ENCODE measurements at regions not wholly inside any gene's neighbourhood (a gene's known extent, or its start where the extent isn't known, plus 50 kb on each side); places are given as distances from the start of the nearest gene placed in this dataset.

- no peaks in the 10 kb centered on the region for H3K36me3 Mint-ChIP-seq (ENCODE audit: low read depth, unreplicated experiment)
- Histone ChIP-seq H3K27ac (ENCODE audit: low read depth, low read length) (no peak overlapping the region), H3K4me3 (ENCODE audit: insufficient read depth, low read depth, low read length) (no peak overlapping the region), H3K9me3 (ENCODE audit: insufficient read depth, low read depth, low read length) (no peaks in the 10 kb centered on the region), H3K4me2 (ENCODE audit: low read length) (no peak overlapping the region), H3K27me3 (ENCODE audit: insufficient read depth, low read length) (no peaks in the 10 kb centered on the region), H3K36me3 (ENCODE audit: insufficient read depth, low read length) (no peaks in the 10 kb centered on the region), H3K4me1 (ENCODE audit: insufficient read depth, low read length) (no peaks in the 10 kb centered on the region), H3K9ac (ENCODE audit: low read length) (no peak overlapping the region), H3K79me2 (ENCODE audit: insufficient read depth, low read length) (no peaks in the 10 kb centered on the region), H2AFZ (ENCODE audit: low read depth, low read length) (no peak overlapping the region), H4K20me1 (ENCODE audit: insufficient read depth, low read length) (no peaks in the 10 kb centered on the region)
- no peak for DNase-seq (ENCODE audit: low read depth)
- TF ChIP-seq EZH2 (IDR thresholded peaks at IDR 0.05; ENCODE audit: insufficient read depth, low read length) (no peak), CTCF (IDR thresholded peaks at IDR 0.05; ENCODE audit: insufficient read depth, low read depth, low read length) (no peak)
- peaks cover 5% of the 10 kb centered on the region for H3K4me1 Mint-ChIP-seq (ENCODE audit: low read depth, unreplicated experiment)
- H3K27ac Mint-ChIP-seq (ENCODE audit: unreplicated experiment) = peak overlapping the region; percentile 78
- FAIRE-seq = no peak
- no peaks in the 10 kb centered on the region for H3K9me3 Mint-ChIP-seq (ENCODE audit: unreplicated experiment)
- no peaks in the 10 kb centered on the region for H3K27me3 Mint-ChIP-seq (ENCODE audit: low read depth, unreplicated experiment)
- no peak overlapping the region for H3K4me3 Mint-ChIP-seq (ENCODE audit: unreplicated experiment)
These were observed 293.5 kb downstream of the CENPW start for GRCh38 chr6:126633373-126633772.

DNA sequence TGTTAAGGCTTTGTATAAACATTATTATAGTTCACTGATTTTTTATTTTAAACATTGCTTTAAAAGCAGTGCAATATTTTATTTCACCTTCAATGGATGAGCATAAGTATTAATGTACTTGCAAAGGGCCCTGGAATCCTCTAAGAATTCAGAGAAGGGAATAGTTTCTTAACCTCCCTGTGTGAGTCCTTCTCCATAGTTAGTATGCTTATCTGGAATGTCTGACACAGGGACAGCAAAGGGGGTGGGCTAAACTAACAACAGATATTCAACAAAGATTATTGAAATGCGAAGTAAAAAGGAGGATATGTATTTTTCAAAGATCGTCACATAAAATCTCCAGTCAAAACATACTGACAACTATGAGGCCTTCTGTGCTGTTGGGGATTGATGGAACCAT, 300.4 kb downstream of the CENPW start:
- Mint-ChIP-seq H3K36me3 (ENCODE audit: low read depth, unreplicated experiment) (no peaks in the 10 kb centered on the region), H3K27me3 (ENCODE audit: low read depth, unreplicated experiment) (no peaks in the 10 kb centered on the region), H3K4me3 (ENCODE audit: unreplicated experiment) (no peak overlapping the region), H3K9me3 (ENCODE audit: unreplicated experiment) (no peaks in the 10 kb centered on the region), H3K27ac (ENCODE audit: unreplicated experiment) (no peak overlapping the region), H3K4me1 (ENCODE audit: low read depth, unreplicated experiment) (peaks cover 2% of the 10 kb centered on the region)
- no peak overlapping the region for H3K27ac ChIP-seq (ENCODE audit: low read depth, low read length)
- H3K4me2 ChIP-seq (ENCODE audit: low read length) = no peak overlapping the region
- H3K36me3 ChIP-seq (ENCODE audit: insufficient read depth, low read length) = no peaks in the 10 kb centered on the region
- no peaks in the 10 kb centered on the region for H3K79me2 ChIP-seq (ENCODE audit: insufficient read depth, low read length)
- H2AFZ ChIP-seq (ENCODE audit: low read depth, low read length) = no peak overlapping the region
- no peaks in the 10 kb centered on the region for H3K9me3 ChIP-seq (ENCODE audit: insufficient read depth, low read depth, low read length)
- H4K20me1 ChIP-seq (ENCODE audit: insufficient read depth, low read length) = no peaks in the 10 kb centered on the region
- TF ChIP-seq EZH2 (IDR thresholded peaks at IDR 0.05; ENCODE audit: insufficient read depth, low read length) (no peak), CTCF (IDR thresholded peaks at IDR 0.05; ENCODE audit: insufficient read depth, low read depth, low read length) (no peak)
- FAIRE-seq = no peak
- no peaks in the 10 kb centered on the region for H3K27me3 ChIP-seq (ENCODE audit: insufficient read depth, low read length)
- H3K4me3 ChIP-seq (ENCODE audit: insufficient read depth, low read depth, low read length) = no peak overlapping the region
- DNase-seq (ENCODE audit: low read depth) = no peak
- no peaks in the 10 kb centered on the region for H3K4me1 ChIP-seq (ENCODE audit: insufficient read depth, low read length)
- H3K9ac ChIP-seq (ENCODE audit: low read length) = no peak overlapping the region

GRCh38 chr6:126640921-126641320, 301.0 kb downstream of the CENPW start:
- no peaks in the 10 kb centered on the region for H3K36me3 Mint-ChIP-seq (ENCODE audit: low read depth, unreplicated experiment)

More at GRCh38 chr6:126640921-126641320, 301.0 kb downstream of the CENPW start:
- H3K4me3 ChIP-seq (ENCODE audit: insufficient read depth, low read depth, low read length) = no peak overlapping the region
- H3K4me3 Mint-ChIP-seq (ENCODE audit: unreplicated experiment) = no peak overlapping the region
- H3K27me3 Mint-ChIP-seq (ENCODE audit: low read depth, unreplicated experiment) = no peaks in the 10 kb centered on the region
- DNase-seq (ENCODE audit: low read depth) (no peak), FAIRE-seq (no peak)
- no peaks in the 10 kb centered on the region for H3K4me1 ChIP-seq (ENCODE audit: insufficient read depth, low read length)
- no peak for TF ChIP-seq EZH2 (IDR thresholded peaks at IDR 0.05; ENCODE audit: insufficient read depth, low read length)
- TF ChIP-seq CTCF (IDR thresholded peaks at IDR 0.05; ENCODE audit: insufficient read depth, low read depth, low read length) = no peak
- no peak overlapping the region for H2AFZ ChIP-seq (ENCODE audit: low read depth, low read length)
- H3K36me3 ChIP-seq (ENCODE audit: insufficient read depth, low read length) = no peaks in the 10 kb centered on the region
- no peaks in the 10 kb centered on the region for H3K27me3 ChIP-seq (ENCODE audit: insufficient read depth, low read length)
- no peak overlapping the region for H3K4me2 ChIP-seq (ENCODE audit: low read length)
- H3K79me2 ChIP-seq (ENCODE audit: insufficient read depth, low read length) = no peaks in the 10 kb centered on the region
- H4K20me1 ChIP-seq (ENCODE audit: insufficient read depth, low read length) = no peaks in the 10 kb centered on the region
- no peak overlapping the region for H3K9ac ChIP-seq (ENCODE audit: low read length)
- no peak overlapping the region for H3K27ac ChIP-seq (ENCODE audit: low read depth, low read length)
- H3K9me3 ChIP-seq (ENCODE audit: insufficient read depth, low read depth, low read length) = no peaks in the 10 kb centered on the region
- peaks cover 2% of the 10 kb centered on the region for H3K4me1 Mint-ChIP-seq (ENCODE audit: low read depth, unreplicated experiment)
- H3K9me3 Mint-ChIP-seq (ENCODE audit: unreplicated experiment) = no peaks in the 10 kb centered on the region
- no peak overlapping the region for H3K27ac Mint-ChIP-seq (ENCODE audit: unreplicated experiment)
